ENCODE measurements at regions not wholly inside any gene's neighbourhood (a gene's known extent, or its start where the extent isn't known, plus 50 kb on each side); places are given as distances from the start of the nearest gene placed in this dataset.

GRCh38 chr5:44626846-44627245 lies 181.9 kb upstream of the MRPS30 start:
- H3K27me3 ChIP-seq (ENCODE audit: control insufficient read depth, insufficient read depth, low read length) = peaks cover under 1% of the 10 kb centered on the region; the same call in 1 of the 2 replicates
- no peak overlapping the region for H3K9ac ChIP-seq (ENCODE audit: low read length)

GRCh38 chr5:44622331-44622730 lies 186.4 kb upstream of the MRPS30 start:
- H3K9me3 ChIP-seq (ENCODE audit: control insufficient read depth, insufficient read depth, low read depth, low read length) = no peaks in the 10 kb centered on the region
- H3K36me3 ChIP-seq (ENCODE audit: control insufficient read depth, insufficient read depth, low read length) = no peaks in the 10 kb centered on the region
- no peak overlapping the region for H3K9ac ChIP-seq (ENCODE audit: low read length)
- no peaks in the 10 kb centered on the region for H3K4me1 ChIP-seq (ENCODE audit: control insufficient read depth, insufficient read depth, low read length)
- no peak overlapping the region for H3K4me3 ChIP-seq (ENCODE audit: low read depth, low read length)
- H3K27me3 ChIP-seq (ENCODE audit: control insufficient read depth, insufficient read depth, low read length) = no peaks in the 10 kb centered on the region
- no peak overlapping the region for H3K27ac ChIP-seq (ENCODE audit: low read depth, low read length)

More at GRCh38 chr5:44626846-44627245, 181.9 kb upstream of the MRPS30 start:
- no peaks in the 10 kb centered on the region for H3K9me3 ChIP-seq (ENCODE audit: control insufficient read depth, insufficient read depth, low read depth, low read length)
- H3K27ac ChIP-seq (ENCODE audit: low read depth, low read length) = no peak overlapping the region
- H3K4me1 ChIP-seq (ENCODE audit: control insufficient read depth, insufficient read depth, low read length) = no peaks in the 10 kb centered on the region
- H3K36me3 ChIP-seq (ENCODE audit: control insufficient read depth, insufficient read depth, low read length) = no peaks in the 10 kb centered on the region
- H3K4me3 ChIP-seq (ENCODE audit: low read depth, low read length) = no peak overlapping the region

GRCh38 chr5:44619875-44620610 lies 188.7 kb upstream of the MRPS30 start:
- H3K27me3 ChIP-seq (ENCODE audit: control insufficient read depth, insufficient read depth, low read length) = no peaks in the 10 kb centered on the region
- no peaks in the 10 kb centered on the region for H3K36me3 ChIP-seq (ENCODE audit: control insufficient read depth, insufficient read depth, low read length)
- no peak overlapping the region for H3K4me3 ChIP-seq (ENCODE audit: low read depth, low read length)
- no peaks in the 10 kb centered on the region for H3K9me3 ChIP-seq (ENCODE audit: control insufficient read depth, insufficient read depth, low read depth, low read length)
- no peaks in the 10 kb centered on the region for H3K4me1 ChIP-seq (ENCODE audit: control insufficient read depth, insufficient read depth, low read length)
- H3K27ac ChIP-seq (ENCODE audit: low read depth, low read length) = no peak overlapping the region
- H3K9ac ChIP-seq (ENCODE audit: low read length) = no peak overlapping the region

GRCh38 chr5:44614845-44615244 lies 193.9 kb upstream of the MRPS30 start:
- H3K9ac ChIP-seq (ENCODE audit: low read length) = no peak overlapping the region
- H3K27ac ChIP-seq (ENCODE audit: low read depth, low read length) = no peak overlapping the region
- no peaks in the 10 kb centered on the region for H3K4me1 ChIP-seq (ENCODE audit: control insufficient read depth, insufficient read depth, low read length)
- H3K4me3 ChIP-seq (ENCODE audit: low read depth, low read length) = no peak overlapping the region
- H3K27me3 ChIP-seq (ENCODE audit: control insufficient read depth, insufficient read depth, low read length) = no peaks in the 10 kb centered on the region
- H3K9me3 ChIP-seq (ENCODE audit: control insufficient read depth, insufficient read depth, low read depth, low read length) = no peaks in the 10 kb centered on the region
- H3K36me3 ChIP-seq (ENCODE audit: control insufficient read depth, insufficient read depth, low read length) = no peaks in the 10 kb centered on the region

GRCh38 chr5:44613936-44614335 lies 194.8 kb upstream of the MRPS30 start:
- H3K27me3 ChIP-seq (ENCODE audit: control insufficient read depth, insufficient read depth, low read length) = no peaks in the 10 kb centered on the region
- H3K27ac ChIP-seq (ENCODE audit: low read depth, low read length) = no peak overlapping the region
- no peaks in the 10 kb centered on the region for H3K4me1 ChIP-seq (ENCODE audit: control insufficient read depth, insufficient read depth, low read length)
- H3K9me3 ChIP-seq (ENCODE audit: control insufficient read depth, insufficient read depth, low read depth, low read length) = no peaks in the 10 kb centered on the region
- H3K4me3 ChIP-seq (ENCODE audit: low read depth, low read length) = no peak overlapping the region
- no peak overlapping the region for H3K9ac ChIP-seq (ENCODE audit: low read length)
- H3K36me3 ChIP-seq (ENCODE audit: control insufficient read depth, insufficient read depth, low read length) = no peaks in the 10 kb centered on the region

GRCh38 chr5:44605926-44606325 lies 202.8 kb upstream of the MRPS30 start:
- Histone ChIP-seq H3K27ac (ENCODE audit: low read depth, low read length) (no peak overlapping the region), H3K9ac (ENCODE audit: low read length) (no peak overlapping the region), H3K4me3 (ENCODE audit: low read depth, low read length) (no peak overlapping the region), H3K36me3 (ENCODE audit: control insufficient read depth, insufficient read depth, low read length) (no peaks in the 10 kb centered on the region), H3K9me3 (ENCODE audit: control insufficient read depth, insufficient read depth, low read depth, low read length) (peaks cover 4% of the 10 kb centered on the region; the same call in 1 of the 2 replicates), H3K27me3 (ENCODE audit: control insufficient read depth, insufficient read depth, low read length) (no peaks in the 10 kb centered on the region), H3K4me1 (ENCODE audit: control insufficient read depth, insufficient read depth, low read length) (no peaks in the 10 kb centered on the region)

- H3K4me3 ChIP-seq (ENCODE audit: low read depth, low read length) = no peak overlapping the region
- no peak overlapping the region for H3K27ac ChIP-seq (ENCODE audit: low read depth, low read length)
- no peak overlapping the region for H3K9ac ChIP-seq (ENCODE audit: low read length)
- peaks cover 4% of the 10 kb centered on the region; the same call in 1 of the 2 replicates for H3K9me3 ChIP-seq (ENCODE audit: control insufficient read depth, insufficient read depth, low read depth, low read length)
- H3K4me1 ChIP-seq (ENCODE audit: control insufficient read depth, insufficient read depth, low read length) = no peaks in the 10 kb centered on the region
- no peaks in the 10 kb centered on the region for H3K27me3 ChIP-seq (ENCODE audit: control insufficient read depth, insufficient read depth, low read length)
- no peaks in the 10 kb centered on the region for H3K36me3 ChIP-seq (ENCODE audit: control insufficient read depth, insufficient read depth, low read length)
These were observed 205.1 kb upstream of the MRPS30 start for GRCh38 chr5:44603496-44604272.

- Histone ChIP-seq H3K4me3 (ENCODE audit: low read depth, low read length) (no peak overlapping the region), H3K27ac (ENCODE audit: low read depth, low read length) (no peak overlapping the region), H3K9me3 (ENCODE audit: control insufficient read depth, insufficient read depth, low read depth, low read length) (peaks cover 9% of the 10 kb centered on the region; the same call in 1 of the 2 replicates), H3K27me3 (ENCODE audit: control insufficient read depth, insufficient read depth, low read length) (no peaks in the 10 kb centered on the region), H3K9ac (ENCODE audit: low read length) (no peak overlapping the region), H3K36me3 (ENCODE audit: control insufficient read depth, insufficient read depth, low read length) (no peaks in the 10 kb centered on the region), H3K4me1 (ENCODE audit: control insufficient read depth, insufficient read depth, low read length) (no peaks in the 10 kb centered on the region)
These were observed 185.5 kb upstream of the FGF10 start for GRCh38 chr5:44574678-44575077.

GRCh38 chr5:44568519-44568918 lies 179.3 kb upstream of the FGF10 start:
- H3K27me3 ChIP-seq (ENCODE audit: control insufficient read depth, insufficient read depth, low read length) = no peaks in the 10 kb centered on the region
- H3K36me3 ChIP-seq (ENCODE audit: control insufficient read depth, insufficient read depth, low read length) = no peaks in the 10 kb centered on the region
- no peak overlapping the region for H3K27ac ChIP-seq (ENCODE audit: low read depth, low read length)
- H3K9me3 ChIP-seq (ENCODE audit: control insufficient read depth, insufficient read depth, low read depth, low read length) = 0 out of 2 replicates have a peak, but pooled peaks cover 9% of the 10 kb centered on the region
- H3K9ac ChIP-seq (ENCODE audit: low read length) = no peak overlapping the region
- no peak overlapping the region for H3K4me3 ChIP-seq (ENCODE audit: low read depth, low read length)
- no peaks in the 10 kb centered on the region for H3K4me1 ChIP-seq (ENCODE audit: control insufficient read depth, insufficient read depth, low read length)

- no peak overlapping the region for H3K4me3 ChIP-seq (ENCODE audit: low read depth, low read length)
- H3K9me3 ChIP-seq (ENCODE audit: control insufficient read depth, insufficient read depth, low read depth, low read length) = no peaks in the 10 kb centered on the region
- no peaks in the 10 kb centered on the region for H3K4me1 ChIP-seq (ENCODE audit: control insufficient read depth, insufficient read depth, low read length)
- no peaks in the 10 kb centered on the region for H3K36me3 ChIP-seq (ENCODE audit: control insufficient read depth, insufficient read depth, low read length)
- no peak overlapping the region for H3K9ac ChIP-seq (ENCODE audit: low read length)
- H3K27ac ChIP-seq (ENCODE audit: low read depth, low read length) = no peak overlapping the region
- no peaks in the 10 kb centered on the region for H3K27me3 ChIP-seq (ENCODE audit: control insufficient read depth, insufficient read depth, low read length)
These were observed 176.7 kb upstream of the FGF10 start for GRCh38 chr5:44565902-44566301.

GRCh38 chr5:44565360-44565759 lies 176.1 kb upstream of the FGF10 start:
- H3K9ac ChIP-seq (ENCODE audit: low read length) = no peak overlapping the region
- H3K9me3 ChIP-seq (ENCODE audit: control insufficient read depth, insufficient read depth, low read depth, low read length) = no peaks in the 10 kb centered on the region
- no peak overlapping the region for H3K4me3 ChIP-seq (ENCODE audit: low read depth, low read length)
- no peak overlapping the region for H3K27ac ChIP-seq (ENCODE audit: low read depth, low read length)
- no peaks in the 10 kb centered on the region for H3K4me1 ChIP-seq (ENCODE audit: control insufficient read depth, insufficient read depth, low read length)
- no peaks in the 10 kb centered on the region for H3K36me3 ChIP-seq (ENCODE audit: control insufficient read depth, insufficient read depth, low read length)
- H3K27me3 ChIP-seq (ENCODE audit: control insufficient read depth, insufficient read depth, low read length) = no peaks in the 10 kb centered on the region

All from HUES6 (cell line).